ENCODE measurements at regions not wholly inside any gene's neighbourhood (a gene's known extent, or its start where the extent isn't known, plus 50 kb on each side); places are given as distances from the start of the nearest gene placed in this dataset.

DNA sequence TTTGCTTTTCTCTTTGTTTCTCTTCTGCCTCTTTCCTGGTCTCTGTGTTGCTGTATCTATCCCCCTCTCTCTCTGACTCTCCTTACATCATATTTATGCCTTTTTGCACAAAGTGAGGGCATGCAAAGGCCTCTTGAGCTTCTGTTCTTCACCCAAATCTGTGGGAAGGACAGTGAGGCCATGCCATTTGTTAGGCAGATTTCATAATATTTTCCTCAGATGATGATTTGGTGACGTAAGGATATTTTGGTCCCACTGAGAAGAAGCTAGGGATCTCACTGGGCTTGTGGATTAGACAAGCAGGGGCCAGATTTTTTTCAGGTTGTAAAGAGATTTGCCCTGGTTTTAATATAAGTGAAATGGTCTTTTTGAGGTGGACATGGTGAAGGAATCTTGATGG is 249.4 kb upstream of the USP24 start:
- Mint-ChIP-seq H3K4me1 (ENCODE audit: low read depth) (no peaks in the 10 kb centered on the region), H3K27ac (no peak overlapping the region), H3K4me3 (no peak overlapping the region), H3K36me3 (ENCODE audit: low read depth) (no peaks in the 10 kb centered on the region), H3K9me3 (no peaks in the 10 kb centered on the region), H3K27me3 (ENCODE audit: insufficient read depth) (no peaks in the 10 kb centered on the region)
- TF ChIP-seq, protein P1, sequence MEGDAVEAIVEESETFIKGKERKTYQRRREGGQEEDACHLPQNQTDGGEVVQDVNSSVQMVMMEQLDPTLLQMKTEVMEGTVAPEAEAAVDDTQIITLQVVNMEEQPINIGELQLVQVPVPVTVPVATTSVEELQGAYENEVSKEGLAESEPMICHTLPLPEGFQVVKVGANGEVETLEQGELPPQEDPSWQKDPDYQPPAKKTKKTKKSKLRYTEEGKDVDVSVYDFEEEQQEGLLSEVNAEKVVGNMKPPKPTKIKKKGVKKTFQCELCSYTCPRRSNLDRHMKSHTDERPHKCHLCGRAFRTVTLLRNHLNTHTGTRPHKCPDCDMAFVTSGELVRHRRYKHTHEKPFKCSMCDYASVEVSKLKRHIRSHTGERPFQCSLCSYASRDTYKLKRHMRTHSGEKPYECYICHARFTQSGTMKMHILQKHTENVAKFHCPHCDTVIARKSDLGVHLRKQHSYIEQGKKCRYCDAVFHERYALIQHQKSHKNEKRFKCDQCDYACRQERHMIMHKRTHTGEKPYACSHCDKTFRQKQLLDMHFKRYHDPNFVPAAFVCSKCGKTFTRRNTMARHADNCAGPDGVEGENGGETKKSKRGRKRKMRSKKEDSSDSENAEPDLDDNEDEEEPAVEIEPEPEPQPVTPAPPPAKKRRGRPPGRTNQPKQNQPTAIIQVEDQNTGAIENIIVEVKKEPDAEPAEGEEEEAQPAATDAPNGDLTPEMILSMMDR (IDR thresholded peaks at IDR 0.05) = no peak
- no peak for DNase-seq

DNA sequence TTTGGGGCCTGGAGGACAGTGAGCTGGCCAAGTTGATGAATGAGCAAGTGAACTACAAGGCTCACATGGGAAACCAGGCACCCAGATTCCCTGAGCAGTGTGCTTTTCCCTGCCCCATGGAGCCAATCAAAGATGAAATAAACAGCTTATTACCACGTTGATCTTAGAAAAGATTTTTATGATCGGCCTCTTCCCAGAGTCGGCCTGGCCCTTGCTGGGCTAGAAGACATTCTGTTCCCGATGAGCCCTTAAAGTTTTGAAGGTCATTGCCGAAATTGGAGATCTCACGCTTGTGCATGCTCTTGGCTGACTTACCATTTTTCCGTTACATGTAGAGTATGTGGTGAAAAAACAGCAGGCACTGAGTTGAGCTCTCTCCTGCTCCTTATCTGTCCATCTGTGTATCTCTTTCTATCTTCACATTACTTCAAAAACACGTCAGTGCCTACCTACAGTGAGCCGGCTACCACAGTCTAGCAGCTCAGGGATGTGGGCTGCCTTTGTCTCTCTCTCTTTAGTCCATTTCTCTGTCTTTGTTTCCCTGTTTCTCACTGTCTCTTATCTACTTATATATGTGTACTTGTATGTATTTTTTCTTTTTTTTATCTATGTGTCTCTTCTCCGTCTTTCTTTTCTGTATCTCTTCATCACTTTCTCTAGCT is 248.8 kb upstream of the USP24 start:
- no peak overlapping the region for H3K4me3 Mint-ChIP-seq
- TF ChIP-seq, protein P1 (IDR thresholded peaks at IDR 0.05) = no peak
- H3K27me3 Mint-ChIP-seq (ENCODE audit: insufficient read depth) = no peaks in the 10 kb centered on the region
- H3K9me3 Mint-ChIP-seq = no peaks in the 10 kb centered on the region
- DNase-seq = no peak
- H3K4me1 Mint-ChIP-seq (ENCODE audit: low read depth) = no peaks in the 10 kb centered on the region
- no peaks in the 10 kb centered on the region for H3K36me3 Mint-ChIP-seq (ENCODE audit: low read depth)
- H3K27ac Mint-ChIP-seq = no peak overlapping the region

DNA sequence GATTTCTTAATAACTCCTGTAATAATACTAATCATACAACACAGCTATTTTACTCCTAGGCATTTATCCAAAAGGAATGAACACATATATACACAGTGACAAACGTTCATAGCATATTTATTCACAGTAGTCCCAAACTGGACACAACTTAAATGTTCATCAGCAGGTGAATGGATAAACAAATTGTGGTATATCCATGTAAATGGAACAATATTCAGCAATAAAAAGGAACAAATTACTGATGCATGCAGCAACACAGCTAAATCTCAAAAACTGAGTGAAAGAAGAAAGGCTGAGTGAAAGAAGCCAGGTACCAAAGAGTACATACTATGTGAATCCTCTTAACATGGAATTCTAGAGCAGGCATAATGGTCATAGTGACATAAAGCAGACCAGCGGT is 242.7 kb upstream of the USP24 start:
- H3K36me3 Mint-ChIP-seq (ENCODE audit: low read depth) = peaks cover 5% of the 10 kb centered on the region; the same call in 1 of the 2 replicates
- DNase-seq = no peak
- no peaks in the 10 kb centered on the region for H3K4me1 Mint-ChIP-seq (ENCODE audit: low read depth)
- H3K27ac Mint-ChIP-seq = no peak overlapping the region
- no peak overlapping the region for H3K4me3 Mint-ChIP-seq
- H3K27me3 Mint-ChIP-seq (ENCODE audit: insufficient read depth) = no peaks in the 10 kb centered on the region
- H3K9me3 Mint-ChIP-seq = no peaks in the 10 kb centered on the region; the same call in 1 of the 2 replicates
- TF ChIP-seq, protein P1 (IDR thresholded peaks at IDR 0.05) = no peak

DNA sequence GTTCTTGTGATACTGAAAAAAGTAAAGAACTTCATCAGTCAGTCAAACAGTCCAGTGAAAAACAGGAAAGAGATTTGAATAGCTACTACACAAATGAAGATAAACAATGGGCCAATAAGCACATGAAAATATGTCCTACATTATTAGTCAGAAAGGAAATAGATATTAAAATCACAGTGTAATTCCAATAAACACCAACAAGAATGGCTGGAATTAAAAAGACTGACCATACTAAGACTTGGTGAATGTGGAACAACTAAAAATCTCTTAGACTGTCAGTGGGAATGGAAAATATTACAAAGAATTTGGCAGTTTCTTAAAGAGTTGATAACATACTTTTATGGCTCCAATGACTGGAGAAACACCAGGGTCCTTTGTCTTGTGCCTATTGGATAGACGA is 241.8 kb upstream of the USP24 start:
- no peak for DNase-seq
- H3K4me1 Mint-ChIP-seq (ENCODE audit: low read depth) = no peaks in the 10 kb centered on the region
- TF ChIP-seq, protein P1 (IDR thresholded peaks at IDR 0.05) = no peak
- no peaks in the 10 kb centered on the region; the same call in 1 of the 2 replicates for H3K9me3 Mint-ChIP-seq
- H3K27me3 Mint-ChIP-seq (ENCODE audit: insufficient read depth) = no peaks in the 10 kb centered on the region
- peaks cover 5% of the 10 kb centered on the region; the same call in 1 of the 2 replicates for H3K36me3 Mint-ChIP-seq (ENCODE audit: low read depth)
- no peak overlapping the region for H3K27ac Mint-ChIP-seq
- no peak overlapping the region for H3K4me3 Mint-ChIP-seq

DNA sequence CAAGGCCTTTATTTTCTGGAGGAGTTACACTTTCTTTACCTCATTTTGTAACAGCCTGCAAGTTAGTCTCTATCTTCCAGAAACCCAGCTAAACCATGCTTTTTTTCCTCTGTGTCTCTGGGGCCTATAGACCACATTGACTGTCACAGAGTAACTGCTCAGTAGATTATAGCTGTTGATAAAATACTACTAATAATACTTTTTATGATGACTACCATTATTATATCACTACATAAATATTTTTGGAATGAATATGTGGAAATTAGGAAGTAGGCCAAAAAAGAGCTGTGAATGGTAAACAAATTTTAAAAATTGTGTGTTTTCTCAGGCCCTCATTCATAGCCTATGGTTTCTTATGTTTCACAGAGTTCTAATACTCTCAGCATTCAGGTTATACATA is 233.1 kb upstream of the USP24 start:
- DNase-seq = no peak
- peaks cover 62% of the 10 kb centered on the region for H3K4me1 Mint-ChIP-seq (ENCODE audit: low read depth)
- no peak overlapping the region for H3K4me3 Mint-ChIP-seq
- peaks cover 5% of the 10 kb centered on the region; the same call in 1 of the 2 replicates for H3K36me3 Mint-ChIP-seq (ENCODE audit: low read depth)
- H3K27ac Mint-ChIP-seq = 0 out of 2 replicates have a peak overlapping the region, but pooled peaks have one; percentile 19
- no peaks in the 10 kb centered on the region for H3K27me3 Mint-ChIP-seq (ENCODE audit: insufficient read depth)
- TF ChIP-seq, protein P1 (IDR thresholded peaks at IDR 0.05) = no peak
- H3K9me3 Mint-ChIP-seq = no peaks in the 10 kb centered on the region
